ENCODE measurements at regions not wholly inside any gene's neighbourhood (a gene's known extent, or its start where the extent isn't known, plus 50 kb on each side); places are given as distances from the start of the nearest gene placed in this dataset. TPM values are rescaled to one million over a fixed set of nuclear protein-coding genes. Genes with fewer than 3 reads are reported as not detected.

- H3K9ac ChIP-seq (ENCODE audit: insufficient read depth in 1 of 2, low read length in 2 of 2) = no peak overlapping the region
- no peaks in the 10 kb centered on the region for H3K36me3 ChIP-seq (ENCODE audit: control insufficient read depth in 4 of 4, insufficient read depth in 4 of 4, low read length in 4 of 4)
- WGBS, 2 donors = 60 to 78% methylated on average over 4 of the region's 4 CpGs
- H3K27ac ChIP-seq (ENCODE audit: low read depth in 1 of 2, low read length in 1 of 2) = peak overlapping the region in 1 of 2 donors; percentile 82
- no peak overlapping the region for H3K4me3 ChIP-seq
- no peaks in the 10 kb centered on the region for H3K27me3 ChIP-seq (ENCODE audit: control insufficient read depth in 3 of 3, insufficient read depth in 3 of 3, low read length in 2 of 3)
- H3K9me3 ChIP-seq (ENCODE audit: control insufficient read depth in 4 of 4, insufficient read depth in 3 of 4, low read length in 3 of 4) = no peaks in the 10 kb centered on the region
- no peak for ATAC-seq (ENCODE audit: insufficient read depth, low FRiP score)
- no peak for TF ChIP-seq CTCF (IDR thresholded peaks at IDR 0.05; ENCODE audit: control extremely low read depth, extremely low read depth)
- H3K4me1 ChIP-seq (ENCODE audit: control insufficient read depth in 5 of 5, insufficient read depth in 5 of 5, low read length in 5 of 5) = peaks cover 0 to 12% (median 0%) of the 10 kb centered on the region in 5 donors
- no peak for DNase-seq
Observed at GRCh38 chr21:17461582-17461981, 51.3 kb upstream of the CXADR start.

GRCh38 chr21:17462276-17462981 lies 50.4 kb upstream of the CXADR start:
- ATAC-seq (ENCODE audit: insufficient read depth, low FRiP score) (no peak), DNase-seq (no peak)
- WGBS, 2 donors = 76 to 88% methylated on average over 16 of the region's 16 CpGs
- Histone ChIP-seq H3K36me3 (ENCODE audit: control insufficient read depth in 4 of 4, insufficient read depth in 4 of 4, low read length in 4 of 4) (no peaks in the 10 kb centered on the region), H3K4me1 (ENCODE audit: control insufficient read depth in 5 of 5, insufficient read depth in 5 of 5, low read length in 5 of 5) (peaks cover 0 to 14% (median 0%) of the 10 kb centered on the region in 5 donors), H3K27me3 (ENCODE audit: control insufficient read depth in 3 of 3, insufficient read depth in 3 of 3, low read length in 2 of 3) (no peaks in the 10 kb centered on the region), H3K27ac (ENCODE audit: low read depth in 1 of 2, low read length in 1 of 2) (peak overlapping the region in 1 of 2 donors; percentile 82), H3K9me3 (ENCODE audit: control insufficient read depth in 4 of 4, insufficient read depth in 3 of 4, low read length in 3 of 4) (no peaks in the 10 kb centered on the region), H3K9ac (ENCODE audit: insufficient read depth in 1 of 2, low read length in 2 of 2) (no peak overlapping the region), H3K4me3 (no peak overlapping the region)
- no peak for TF ChIP-seq CTCF (IDR thresholded peaks at IDR 0.05; ENCODE audit: control extremely low read depth, extremely low read depth)

Small RNA genes lying in the stretch of these regions (small RNA-seq; reads per million reads assigned to genes)
- 123 reads per million, percentile 98 among the genes with 10 or more reads in this experiment for gene MIR125B2 (ENCODE audit: low replicate concordance)
- 827 reads per million, percentile 99 among the genes with 10 or more reads in this experiment for gene MIR99A (ENCODE audit: low replicate concordance)
- gene MIRLET7C (ENCODE audit: low replicate concordance) = 545 reads per million, percentile 99 among the genes with 10 or more reads in this experiment
- gene RNU1-98P (ENCODE audit: low replicate concordance) = not detected
- gene RNU6-113P (ENCODE audit: low replicate concordance) = not detected
- not detected for gene RNU6-426P (ENCODE audit: low replicate concordance)
- 0.10 reads per million for gene SNORD74B (ENCODE audit: low replicate concordance)

All from lung (tissue), 12 donors.